ENCODE measurements at regions not wholly inside any gene's neighbourhood (a gene's known extent, or its start where the extent isn't known, plus 50 kb on each side); places are given as distances from the start of the nearest gene placed in this dataset.

GRCh38 chr2:129464036-129464435, 515.4 kb upstream of the RAB6C start:
- TF ChIP-seq FOS (IDR thresholded peaks at IDR 0.05; ENCODE audit: borderline replicate concordance, insufficient read depth, low read length) (no peak), CTCF (IDR thresholded peaks at IDR 0.05; ENCODE audit: extremely low read depth in 1 of 2, insufficient read depth in 1 of 2, low read depth in 1 of 2, low read length in 2 of 2) (no peak), MAX (IDR thresholded peaks at IDR 0.05; ENCODE audit: insufficient read depth, insufficient read length) (no peak), POLR2A (IDR thresholded peaks at IDR 0.05; ENCODE audit: low read depth, low read length) (no peak), JUN (IDR thresholded peaks at IDR 0.05; ENCODE audit: borderline replicate concordance, insufficient read depth, insufficient read length, low read depth) (no peak), POLR2AphosphoS5 (IDR thresholded peaks at IDR 0.05; ENCODE audit: insufficient read depth, low read depth, low read length) (no peak), MYC (IDR thresholded peaks at IDR 0.05; ENCODE audit: low read depth, low read length) (no peak)
